HCT116 (cell line): ENCODE measurements at regions not wholly inside any gene's neighbourhood (a gene's known extent, or its start where the extent isn't known, plus 50 kb on each side); places are given as distances from the start of the nearest gene placed in this dataset.
"Not testable (repeated sequence)": the region's sequence is repeated elsewhere in the genome, so short reads cannot be mapped to it uniquely, and the experiment has no call there.

Experiments
- CTCF ChIP-seq, 3 experiments: fragments of 200-600 bp in 1 of 3; sonication (generic) in 1 of 3; IDR thresholded peaks in 2 of 3; conservative IDR thresholded peaks in 1 of 3; 2 replicates each; pipeline ENCODE4 v1.5.1; 2012 to 2017; ENCODE audit warnings: low read depth in 2 of 3, low read length in 2 of 3, antibody characterized with exemption in 1 of 3, borderline replicate concordance in 1 of 3, control low read depth in 1 of 3, mild to moderate bottlenecking in 1 of 3, mixed read lengths in 1 of 3, mixed run types in 1 of 3, moderate library complexity in 1 of 3; ENCODE audit not compliant: insufficient read depth in 1 of 3
- EGR1 ChIP-seq: IDR thresholded peaks from 2 replicates; pipeline ENCODE4 v1.6.1; 2012; ENCODE audit warnings: low read depth
- POLR2AphosphoS5 ChIP-seq: IDR thresholded peaks from 2 replicates; pipeline ENCODE4 v1.6.1; 2011; ENCODE audit warnings: mild to moderate bottlenecking, low read depth, low read length, moderate library complexity
- RAD21 ChIP-seq: IDR thresholded peaks from 2 replicates; pipeline ENCODE4 v1.6.1; 2012; ENCODE audit warnings: low read depth, mild to moderate bottlenecking
- REST ChIP-seq: IDR thresholded peaks from 2 replicates; pipeline ENCODE4 v1.6.1; 2012; ENCODE audit warnings: low read depth
- ZBTB33 ChIP-seq: IDR thresholded peaks from 2 replicates; pipeline ENCODE4 v1.6.1; 2011; ENCODE audit warnings: mild to moderate bottlenecking, low read length, moderate library complexity; ENCODE audit not compliant: insufficient replicate concordance; ENCODE audit errors: extremely low read depth

GRCh38 chr2:110315054-110315820 is 102.9 kb upstream of the MTLN start:
- TF ChIP-seq CTCF (IDR thresholded peaks at IDR 0.05 in 2 of 3, conservative IDR thresholded peaks at IDR 0.05 in 1 of 3; ENCODE audit: borderline replicate concordance in 1 of 3, insufficient read depth in 1 of 3, low read depth in 2 of 3, low read length in 2 of 3); RAD21; POLR2AphosphoS5; REST; EGR1; ZBTB33: not testable (repeated sequence)
